Ureter (tissue), 1 donor: ENCODE measurements at regions not wholly inside any gene's neighbourhood (a gene's known extent, or its start where the extent isn't known, plus 50 kb on each side); places are given as distances from the start of the nearest gene placed in this dataset.
"Not testable (repeated sequence)": the region's sequence is repeated elsewhere in the genome, so short reads cannot be mapped to it uniquely, and the experiment has no call there.

Experiments used
- DNase-seq: peaks from one replicate; pipeline ENCODE4 v3.0.0-alpha.2; 2020; ENCODE audit warnings: low spot score
- donor health status: DM: yes; HTN: yes; CAD: no.

DNA sequence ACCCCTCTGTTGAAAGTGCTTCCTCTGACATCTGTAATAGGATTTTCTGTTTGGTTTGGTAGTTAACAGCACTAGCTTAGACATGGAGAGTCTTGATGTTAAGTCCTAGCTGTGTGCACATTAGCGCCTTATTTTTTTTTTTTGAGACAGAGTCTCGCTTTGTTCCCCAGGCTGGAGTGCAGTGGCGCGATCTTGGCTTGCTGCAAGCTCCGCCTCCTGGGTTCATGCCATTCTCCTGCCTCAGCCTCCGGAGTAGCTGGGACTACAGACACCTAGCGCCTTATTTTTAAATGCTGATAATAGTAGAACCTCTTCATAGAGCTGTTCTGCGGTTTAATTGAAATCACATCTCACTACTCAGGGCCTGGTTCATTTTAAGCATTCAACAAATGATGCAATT is 131.5 kb downstream of the PLCE1 start:
- DNase-seq, result not testable (repeated sequence)

- DNase-seq, result no peak
Observed at GRCh38 chr10:94125856-94126255, 132.1 kb downstream of the PLCE1 start.

- no peak for DNase-seq
Observed at GRCh38 chr10:94129393-94130130, 135.8 kb downstream of the PLCE1 start.

GRCh38 chr10:94131885-94132284 is 138.2 kb downstream of the PLCE1 start:
- DNase-seq, result no peak

GRCh38 chr10:94133239-94133638 is 139.5 kb downstream of the PLCE1 start:
- no peak for DNase-seq

DNA sequence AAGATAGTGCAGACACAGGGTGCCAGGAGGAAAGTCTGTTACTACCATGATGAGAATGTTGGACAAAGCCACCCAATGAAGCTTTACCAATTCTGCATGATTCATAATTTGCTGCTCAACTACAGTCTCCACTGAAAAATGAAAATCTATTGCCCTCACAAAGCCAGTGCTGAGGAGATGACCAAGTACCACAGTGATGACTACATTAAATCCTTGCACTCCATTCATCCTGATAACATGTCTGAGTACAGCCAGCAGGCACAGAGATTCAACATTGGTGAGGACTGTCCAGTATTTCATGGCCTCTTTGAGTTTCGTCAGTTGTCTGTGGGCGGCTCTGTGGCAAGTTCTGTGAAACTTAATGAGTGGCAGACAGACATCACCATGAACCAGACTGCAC is 144.0 kb downstream of the PLCE1 start:
- no peak for DNase-seq

- no peak for DNase-seq
Observed at GRCh38 chr10:94138391-94138790, 144.7 kb downstream of the PLCE1 start.

GRCh38 chr10:94143261-94143660 is 149.5 kb downstream of the PLCE1 start:
- DNase-seq, result no peak

DNA sequence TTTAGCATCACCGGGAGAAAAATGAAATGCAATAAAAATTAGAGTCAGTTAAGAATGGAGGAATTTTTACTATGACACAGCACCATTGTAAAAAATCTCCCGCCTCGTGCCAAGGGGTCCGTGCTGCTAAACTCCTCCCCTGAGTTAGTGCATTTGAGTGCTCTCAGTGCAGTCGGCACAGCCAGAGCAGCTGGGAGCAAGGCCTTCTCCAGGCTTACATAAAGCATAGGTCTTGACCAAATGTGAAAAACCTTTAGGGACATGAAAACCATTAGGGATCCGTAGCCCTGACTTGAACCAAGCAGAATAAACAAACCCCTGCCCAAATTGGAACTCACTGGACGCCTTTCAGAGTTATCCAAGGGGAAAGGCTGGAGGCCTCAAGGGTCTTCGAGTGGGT is 152.6 kb downstream of the PLCE1 start:
- DNase-seq, result no peak

GRCh38 chr10:94146746-94147145 is 153.0 kb downstream of the PLCE1 start:
- no peak for DNase-seq

GRCh38 chr10:94149702-94150101 is 156.0 kb downstream of the PLCE1 start:
- DNase-seq, result no peak

- no peak for DNase-seq
Observed at GRCh38 chr10:94150541-94151184, 156.9 kb downstream of the PLCE1 start.

DNA sequence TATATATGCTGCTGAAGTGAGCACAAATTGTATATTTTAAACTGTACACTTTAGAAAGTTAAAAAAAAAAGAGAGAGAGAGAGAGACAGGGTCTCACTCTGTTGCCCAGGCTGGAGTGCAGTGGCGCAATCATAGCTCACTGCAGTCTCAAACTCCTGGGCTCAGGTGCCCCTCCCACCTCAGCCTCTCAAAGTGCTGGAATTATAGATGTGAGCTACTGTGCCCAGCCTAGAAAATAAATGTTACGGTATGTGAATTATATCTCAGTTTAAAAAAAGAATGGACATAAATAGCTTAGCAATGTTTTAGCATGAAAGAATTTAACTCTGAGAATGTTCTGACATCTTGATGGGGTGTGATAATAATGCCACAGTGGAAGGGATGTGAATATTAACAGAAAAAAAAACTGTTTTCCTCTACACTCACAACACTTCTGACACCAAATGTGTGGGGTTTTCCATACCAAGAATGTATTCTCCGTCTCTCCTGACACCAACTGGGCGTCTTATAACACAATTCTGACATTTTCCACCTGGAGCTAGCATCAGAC is 162.1 kb downstream of the PLCE1 start:
- no peak for DNase-seq

GRCh38 chr10:94156453-94156852 is 162.7 kb downstream of the PLCE1 start:
- no peak for DNase-seq

- DNase-seq, result not testable (repeated sequence)
Observed at GRCh38 chr10:94165158-94165611, 171.5 kb downstream of the PLCE1 start.

DNA sequence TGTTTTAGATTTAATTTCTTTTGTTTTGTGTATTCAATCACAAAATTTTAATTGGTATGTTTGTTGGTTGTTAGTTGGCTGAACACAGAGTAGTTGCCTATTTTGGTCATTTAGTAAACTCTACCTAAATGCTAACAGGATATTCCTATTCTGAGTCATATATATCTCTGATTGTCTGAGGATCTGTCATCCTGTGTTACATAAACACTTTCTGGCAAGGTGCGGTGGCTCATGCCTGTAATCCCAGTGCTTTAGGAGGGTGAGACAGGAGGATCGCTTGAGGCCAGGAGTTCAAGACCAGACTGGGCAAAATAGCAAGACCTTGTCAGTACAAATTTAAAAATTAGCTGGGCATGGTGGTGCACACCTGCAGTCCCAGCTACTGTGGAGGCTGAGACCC is 178.6 kb downstream of the PLCE1 start:
- DNase-seq, result no peak

DNA sequence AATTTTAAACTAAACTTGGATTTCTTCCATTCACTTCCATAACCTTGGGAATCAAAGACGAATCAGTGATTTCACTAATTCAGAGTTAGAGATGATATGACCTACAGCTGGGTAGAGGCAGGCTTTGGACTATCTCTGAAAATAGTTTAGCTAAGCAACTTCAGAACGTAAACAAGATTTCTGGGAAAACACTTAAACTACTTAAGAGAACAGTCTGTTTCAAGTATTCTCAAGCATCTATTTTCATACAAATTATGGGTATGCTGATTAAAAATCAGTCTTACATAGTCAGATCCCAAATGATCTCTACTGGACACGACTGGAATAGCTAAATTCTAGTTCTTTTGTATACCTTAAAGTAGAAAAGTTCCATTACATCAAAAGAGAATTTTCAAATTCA is 179.9 kb downstream of the PLCE1 start:
- no peak for DNase-seq

- no peak for DNase-seq
Observed at GRCh38 chr10:94174838-94175237, 181.1 kb downstream of the PLCE1 start.

DNA sequence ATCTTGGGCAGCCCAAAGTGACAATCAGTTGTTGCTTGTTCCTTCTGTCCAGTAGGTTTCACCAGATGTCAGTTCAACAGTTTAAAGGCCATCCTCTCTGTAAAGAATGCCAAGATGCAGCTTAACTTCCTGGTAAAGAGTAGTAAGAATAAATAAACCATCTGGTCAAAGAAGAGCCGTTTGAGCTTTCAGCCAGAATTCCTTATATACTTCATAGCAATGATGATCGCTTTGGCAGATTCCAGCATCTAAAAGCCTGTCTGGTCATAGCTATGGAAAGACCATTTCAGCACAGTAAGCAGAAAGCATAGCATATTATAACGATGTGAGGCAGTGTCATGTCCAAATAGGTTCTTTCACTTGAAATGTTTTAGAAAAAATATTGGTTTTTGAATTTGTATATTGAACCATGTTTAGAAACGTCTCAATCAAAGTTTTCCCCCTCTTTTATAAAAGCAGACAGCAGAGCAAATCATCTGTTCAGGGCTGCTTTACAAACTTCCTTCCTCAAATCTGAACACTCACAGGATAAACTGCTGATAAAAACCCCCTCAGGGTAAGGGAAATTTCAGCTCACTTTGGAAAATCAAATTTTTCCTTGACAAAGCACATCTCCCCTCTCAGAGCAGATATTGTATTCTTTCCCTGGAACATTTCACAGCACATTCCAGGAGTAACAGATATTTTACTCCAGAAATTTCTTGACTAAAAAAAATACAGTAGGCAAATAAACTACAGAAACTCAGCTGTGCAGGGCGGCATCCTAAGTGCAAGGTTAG is 184.1 kb downstream of the NOC3L start:
- no peak for DNase-seq

- no peak for DNase-seq
Observed at GRCh38 chr10:94180576-94180975, 182.2 kb downstream of the NOC3L start.

DNA sequence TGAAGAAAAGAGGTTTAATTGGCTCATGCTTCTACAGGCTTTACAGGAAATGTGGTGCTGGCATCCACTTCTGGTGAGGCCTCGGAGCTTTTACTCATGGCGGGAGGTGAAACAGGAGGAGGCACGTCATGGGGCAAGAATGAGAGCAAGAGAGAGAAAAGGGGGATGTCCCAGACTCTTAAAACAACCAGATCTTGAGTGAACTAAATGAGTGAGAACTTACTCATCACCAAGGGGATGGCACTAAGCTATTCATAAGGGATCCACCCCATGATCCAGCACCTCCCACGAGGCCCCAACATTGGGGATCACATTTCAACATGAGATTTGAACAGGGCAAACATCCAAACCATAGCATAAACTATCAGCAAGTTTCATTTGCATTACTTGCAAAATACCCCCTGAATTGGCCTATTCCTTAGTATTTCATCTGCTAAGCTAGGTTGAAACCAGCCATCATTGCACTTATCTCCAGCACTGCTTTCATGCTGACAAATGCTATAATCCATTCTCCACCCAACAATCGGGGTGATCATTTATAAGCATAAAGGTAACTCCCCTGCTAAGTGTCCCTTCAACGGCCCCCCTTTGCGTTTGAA is 179.0 kb downstream of the NOC3L start:
- DNase-seq, result no peak

GRCh38 chr10:94186722-94187121 is 176.0 kb downstream of the NOC3L start:
- no peak for DNase-seq
